Choroid plexus epithelial cell (primary cell): ENCODE measurements at regions not wholly inside any gene's neighbourhood (a gene's known extent, or its start where the extent isn't known, plus 50 kb on each side); places are given as distances from the start of the nearest gene placed in this dataset.
A peak's percentile ranks its signal among the peaks of the same experiment; 100 is the strongest.

Experiments used
- DNase-seq: peaks from one replicate; pipeline ENCODE4 v3.0.0-alpha.2; 2010; ENCODE audit warnings: low read depth
- H3K4me3 ChIP-seq: 2 replicates; pipeline ENCODE4 v1.5.1; 2011; ENCODE audit warnings: low read depth, mild to moderate bottlenecking, control low read depth, low read length, moderate library complexity
- TF ChIP-seq, protein P1 (sequence below): conservative IDR thresholded peaks from 2 replicates; pipeline ENCODE4 v1.5.1; 2011; ENCODE audit warnings: low read depth, mild to moderate bottlenecking, control low read depth, inconsistent platforms, low read length, moderate library complexity

DNA sequence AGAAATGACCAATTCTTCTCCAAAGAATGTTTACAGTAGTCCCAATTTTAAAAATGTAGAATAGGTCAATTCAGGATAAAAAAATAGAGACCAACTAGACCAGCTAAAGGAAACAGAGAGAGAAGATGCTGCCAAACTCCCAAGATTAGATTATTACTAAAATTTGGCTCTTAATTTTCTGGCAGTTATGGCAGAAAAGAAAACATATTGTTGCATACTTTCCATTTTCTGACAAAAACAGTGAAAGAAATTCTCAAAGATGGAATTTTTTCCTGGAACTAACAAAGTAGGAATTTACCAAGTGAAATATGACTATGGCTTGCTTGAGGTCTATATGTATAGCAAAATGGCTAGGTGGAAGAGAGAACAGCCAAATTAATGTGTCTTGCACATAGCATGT is 138.3 kb upstream of the STK17B start:
- no peak for DNase-seq
- H3K4me3 ChIP-seq, result no peak overlapping the region
- TF ChIP-seq, protein P1, sequence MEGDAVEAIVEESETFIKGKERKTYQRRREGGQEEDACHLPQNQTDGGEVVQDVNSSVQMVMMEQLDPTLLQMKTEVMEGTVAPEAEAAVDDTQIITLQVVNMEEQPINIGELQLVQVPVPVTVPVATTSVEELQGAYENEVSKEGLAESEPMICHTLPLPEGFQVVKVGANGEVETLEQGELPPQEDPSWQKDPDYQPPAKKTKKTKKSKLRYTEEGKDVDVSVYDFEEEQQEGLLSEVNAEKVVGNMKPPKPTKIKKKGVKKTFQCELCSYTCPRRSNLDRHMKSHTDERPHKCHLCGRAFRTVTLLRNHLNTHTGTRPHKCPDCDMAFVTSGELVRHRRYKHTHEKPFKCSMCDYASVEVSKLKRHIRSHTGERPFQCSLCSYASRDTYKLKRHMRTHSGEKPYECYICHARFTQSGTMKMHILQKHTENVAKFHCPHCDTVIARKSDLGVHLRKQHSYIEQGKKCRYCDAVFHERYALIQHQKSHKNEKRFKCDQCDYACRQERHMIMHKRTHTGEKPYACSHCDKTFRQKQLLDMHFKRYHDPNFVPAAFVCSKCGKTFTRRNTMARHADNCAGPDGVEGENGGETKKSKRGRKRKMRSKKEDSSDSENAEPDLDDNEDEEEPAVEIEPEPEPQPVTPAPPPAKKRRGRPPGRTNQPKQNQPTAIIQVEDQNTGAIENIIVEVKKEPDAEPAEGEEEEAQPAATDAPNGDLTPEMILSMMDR, result no peak

DNA sequence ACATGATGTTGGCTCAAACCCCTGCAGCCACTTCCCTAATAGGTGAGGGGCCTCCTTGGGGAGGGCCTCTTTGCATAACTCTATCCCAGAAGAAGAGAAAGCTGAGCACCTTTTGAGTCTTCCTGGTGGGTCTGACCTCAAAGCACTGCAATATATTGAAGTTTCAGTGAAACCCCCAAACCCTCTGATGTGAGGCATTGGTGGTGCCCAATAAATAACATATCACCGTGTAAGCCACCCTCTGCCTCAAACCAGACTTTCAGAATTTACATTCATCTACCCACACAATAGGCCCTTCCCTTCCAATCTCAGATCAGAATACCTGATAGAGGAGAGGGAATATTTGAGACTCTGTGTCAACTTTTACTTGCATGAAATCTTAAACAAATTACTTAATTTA is 142.8 kb upstream of the STK17B start:
- TF ChIP-seq, protein P1, result no peak
- no peak overlapping the region for H3K4me3 ChIP-seq
- no peak for DNase-seq

DNA sequence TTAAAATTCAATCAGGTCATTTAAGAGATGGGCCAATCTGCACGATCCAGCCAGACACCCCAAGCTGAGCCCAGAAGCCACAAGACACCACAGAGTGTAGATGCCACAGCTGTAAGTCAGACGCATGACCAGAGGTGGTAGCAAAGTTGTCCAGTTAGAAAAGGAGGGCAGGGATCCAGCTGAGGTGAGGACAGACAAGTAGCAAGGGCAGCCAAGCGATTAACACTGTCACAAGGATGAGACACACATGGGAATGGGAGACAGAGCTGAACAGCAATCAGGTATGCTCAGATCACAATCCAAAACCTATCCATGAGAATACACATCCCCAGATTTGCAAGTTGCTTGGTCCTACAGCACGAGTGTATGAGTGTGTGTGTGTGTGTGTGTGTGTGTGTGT is 143.4 kb upstream of the STK17B start:
- peak; percentile 69 for DNase-seq
- no peak overlapping the region for H3K4me3 ChIP-seq
- TF ChIP-seq, protein P1, result no peak

DNA sequence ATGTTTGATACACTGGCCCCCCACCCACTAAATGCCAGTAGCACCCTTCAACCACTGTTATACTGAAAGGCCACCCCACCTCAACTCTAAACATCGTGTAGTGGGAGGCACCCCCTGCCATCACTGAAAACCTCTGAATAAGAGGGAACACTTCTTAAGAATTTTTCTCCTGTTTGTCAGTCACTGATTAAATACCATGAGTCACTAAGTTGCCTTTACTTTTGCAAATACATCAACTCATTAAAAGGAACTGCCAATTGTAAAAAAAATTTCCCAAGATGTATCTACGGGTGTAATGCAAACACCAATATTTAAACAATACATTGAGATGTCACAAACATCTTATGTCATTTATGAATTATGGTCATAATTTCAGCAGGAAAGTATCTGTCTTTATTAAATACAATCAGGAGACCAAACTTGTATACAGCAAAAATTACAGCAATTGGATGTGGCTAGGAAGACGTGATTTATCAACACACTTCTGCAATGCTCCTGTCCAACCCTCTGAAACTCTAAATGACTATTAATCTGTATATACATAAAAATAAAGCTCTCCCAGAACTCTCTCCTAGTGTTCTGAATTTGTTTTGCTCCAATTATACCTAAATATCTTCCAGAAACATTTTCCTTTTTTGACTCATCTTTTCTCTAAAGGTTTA is 144.1 kb upstream of the STK17B start:
- peak; percentile 56 for DNase-seq
- no peak overlapping the region for H3K4me3 ChIP-seq
- TF ChIP-seq, protein P1, result no peak

DNA sequence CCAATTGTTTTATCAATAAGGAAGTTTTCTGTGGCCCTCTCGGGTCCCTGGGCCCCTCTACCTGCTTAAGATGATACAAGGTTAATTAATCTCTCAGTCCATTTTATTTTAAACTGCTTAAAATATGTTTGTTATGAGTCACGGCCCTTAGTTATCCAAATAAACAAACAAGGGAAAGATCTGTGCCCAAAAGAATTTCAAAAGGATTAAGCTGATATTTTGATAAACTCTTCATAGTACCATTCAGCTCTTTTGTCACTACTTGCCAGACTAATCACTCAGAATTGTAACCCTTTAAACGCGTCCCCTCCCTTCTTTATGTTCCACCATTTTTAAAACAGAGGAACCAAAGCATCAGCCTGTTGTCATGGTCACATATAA is 144.7 kb upstream of the STK17B start:
- TF ChIP-seq, protein P1, result no peak
- no peak for DNase-seq
- no peak overlapping the region for H3K4me3 ChIP-seq

DNA sequence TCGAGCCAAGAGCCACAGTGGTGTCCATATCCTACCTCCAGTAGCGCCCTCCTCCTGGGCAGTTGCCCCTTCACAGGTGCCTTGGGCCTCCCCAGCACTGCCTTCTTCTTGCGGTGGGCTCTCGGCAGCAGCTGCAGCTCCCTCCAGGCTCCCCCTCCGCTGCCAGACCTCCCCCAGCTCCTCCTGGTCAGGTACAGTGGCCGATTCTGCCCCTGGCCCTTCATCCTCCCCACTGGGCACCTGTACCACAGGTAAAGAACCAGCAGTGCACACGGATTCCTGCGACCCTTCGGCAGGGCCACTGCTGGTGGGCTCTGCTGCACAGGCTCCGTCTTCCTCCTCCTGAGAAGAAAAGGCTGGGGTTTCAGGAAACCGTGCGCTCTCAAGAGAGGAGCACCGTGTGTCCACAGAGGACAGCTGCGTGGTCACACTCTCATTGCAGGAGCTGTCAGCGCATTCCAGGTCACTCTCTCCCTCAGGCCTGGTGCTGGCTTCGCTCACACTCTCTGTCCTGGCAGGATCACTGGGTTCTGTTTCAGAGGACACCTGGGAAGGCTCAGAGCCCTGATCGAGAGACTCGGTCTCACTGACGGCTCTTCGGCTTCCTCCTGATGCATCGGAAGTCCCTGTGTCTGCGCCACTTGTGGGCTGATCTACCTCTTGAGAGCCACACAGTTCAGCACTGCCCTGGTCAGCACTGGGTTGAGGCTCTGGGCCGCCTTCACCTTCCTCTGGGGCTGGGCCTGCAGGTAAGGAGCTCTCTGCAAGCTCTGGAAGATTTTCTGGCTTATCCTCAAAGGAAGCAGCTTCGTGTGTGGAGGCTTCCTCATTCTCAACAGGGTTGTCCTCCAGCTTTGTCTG is 147.4 kb upstream of the STK17B start:
- no peak overlapping the region for H3K4me3 ChIP-seq
- TF ChIP-seq, protein P1, result no peak
- no peak for DNase-seq
